ENCODE measurements at regions not wholly inside any gene's neighbourhood (a gene's known extent, or its start where the extent isn't known, plus 50 kb on each side); places are given as distances from the start of the nearest gene placed in this dataset.

- CTCF ChIA-PET = no interaction called here
These were observed 156.1 kb downstream of the WDR11 start for GRCh38 chr10:121007264-121007663.

DNA sequence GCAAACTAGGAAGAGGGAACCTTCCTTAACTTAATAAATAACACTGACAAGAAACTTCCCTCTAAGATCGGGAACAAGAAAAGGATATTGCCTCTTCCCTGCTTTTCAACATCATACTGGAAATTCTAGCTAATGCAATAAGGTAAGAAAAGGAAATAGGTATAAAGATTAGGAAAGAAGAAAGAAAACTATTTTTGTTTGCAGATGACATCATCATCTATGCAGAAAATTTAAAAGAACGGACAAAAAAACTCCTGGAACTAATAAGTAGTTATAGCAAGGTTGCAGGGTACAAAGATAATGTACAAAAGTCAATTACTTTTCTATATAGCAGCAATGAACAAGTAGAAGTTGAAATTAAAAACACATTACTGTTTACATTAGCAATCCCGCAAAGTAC is 164.8 kb downstream of the WDR11 start:
- no peak for DNase-seq (ENCODE audit: low spot score)
- POLR2A ChIA-PET (ENCODE audit: low non-redundant PET) = no interaction called here
- CTCF ChIA-PET = no interaction called here
- TF ChIP-seq CTCF (conservative IDR thresholded peaks at IDR 0.05; ENCODE audit: low read depth) = no peak
- no peak overlapping the region for H3K27ac ChIP-seq

More at GRCh38 chr10:121007264-121007663, 156.1 kb downstream of the WDR11 start:
- no peak for TF ChIP-seq CTCF (conservative IDR thresholded peaks at IDR 0.05; ENCODE audit: low read depth)
- H3K27ac ChIP-seq = no peak overlapping the region
- POLR2A ChIA-PET (ENCODE audit: low non-redundant PET) = no interaction called here
- no peak for DNase-seq (ENCODE audit: low spot score)

- ChIA-PET POLR2A (ENCODE audit: low non-redundant PET) (no interaction called here), CTCF (no interaction called here)
- no peak overlapping the region for H3K27ac ChIP-seq
- no peak for TF ChIP-seq CTCF (conservative IDR thresholded peaks at IDR 0.05; ENCODE audit: low read depth)
- no peak for DNase-seq (ENCODE audit: low spot score)
These were observed 173.9 kb downstream of the WDR11 start for GRCh38 chr10:121024905-121025584.

DNA sequence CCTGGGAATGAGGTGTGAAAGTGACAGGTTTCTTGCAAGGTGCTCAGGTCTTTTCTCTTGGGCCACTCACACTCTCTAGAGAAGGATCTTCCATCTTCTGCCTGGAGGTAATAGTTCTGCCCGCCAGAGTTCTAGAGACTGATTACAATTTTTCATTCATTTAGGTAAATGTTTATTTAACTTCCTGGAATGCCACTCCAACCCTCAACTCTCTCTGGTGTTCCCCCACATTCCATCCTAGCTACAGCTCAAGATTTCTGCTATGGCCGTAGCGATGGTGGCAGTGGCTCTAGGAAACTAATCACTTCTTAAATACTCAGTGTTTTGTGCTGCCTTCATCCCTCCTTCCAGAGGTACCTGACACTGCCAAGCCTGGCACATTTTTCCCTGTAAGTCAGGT is 174.6 kb downstream of the WDR11 start:
- POLR2A ChIA-PET (ENCODE audit: low non-redundant PET) = no interaction called here

GRCh38 chr10:121027371-121027770 is 176.2 kb downstream of the WDR11 start:
- CTCF ChIA-PET = interaction anchor here (0.6 to 1.2 kb wide), 4 partner anchors 14 to 707 kb away, joined by 3 to 5 read pairs (median 4); no protein-coding TSS in a partner anchor
- POLR2A ChIA-PET (ENCODE audit: low non-redundant PET) = no interaction called here
- DNase-seq (ENCODE audit: low spot score) = no peak
- no peak for TF ChIP-seq CTCF (conservative IDR thresholded peaks at IDR 0.05; ENCODE audit: low read depth)
- no peak overlapping the region for H3K27ac ChIP-seq

More for the DNA sequence above, 174.6 kb downstream of the WDR11 start:
- CTCF ChIA-PET = no interaction called here
- no peak for DNase-seq (ENCODE audit: low spot score)
- TF ChIP-seq CTCF (conservative IDR thresholded peaks at IDR 0.05; ENCODE audit: low read depth) = no peak
- no peak overlapping the region for H3K27ac ChIP-seq

GRCh38 chr10:121032460-121032859 is 181.3 kb downstream of the WDR11 start:
- POLR2A ChIA-PET (ENCODE audit: low non-redundant PET) = no interaction called here
- no peak for TF ChIP-seq CTCF (conservative IDR thresholded peaks at IDR 0.05; ENCODE audit: low read depth)
- no peak for DNase-seq (ENCODE audit: low spot score)
- CTCF ChIA-PET = interaction anchor here (0.6 kb wide), 2 partner anchors 41 to 176 kb away, joined by 4 to 7 read pairs; no protein-coding TSS in a partner anchor
- no peak overlapping the region for H3K27ac ChIP-seq
